ENCODE measurements at regions not wholly inside any gene's neighbourhood (a gene's known extent, or its start where the extent isn't known, plus 50 kb on each side); places are given as distances from the start of the nearest gene placed in this dataset.

GRCh38 chr13:106630650-106631049 lies 62.7 kb upstream of the ARGLU1 start:
- no peak overlapping the region for H3K27ac Mint-ChIP-seq (ENCODE audit: unreplicated experiment)
- no peak for TF ChIP-seq CTCF (IDR thresholded peaks at IDR 0.05)
- peaks cover 3% of the 10 kb centered on the region for H3K4me1 Mint-ChIP-seq (ENCODE audit: low read depth)

GRCh38 chr13:106630162-106630561 lies 62.2 kb upstream of the ARGLU1 start:
- H3K27me3 Mint-ChIP-seq (ENCODE audit: low read depth), result peaks cover 4% of the 10 kb centered on the region
- H3K9me3 Mint-ChIP-seq (ENCODE audit: low read depth), result no peaks in the 10 kb centered on the region
- no peak overlapping the region for H3K27ac Mint-ChIP-seq (ENCODE audit: unreplicated experiment)
- TF ChIP-seq CTCF (IDR thresholded peaks at IDR 0.05), result no peak
- no peaks in the 10 kb centered on the region for H3K36me3 Mint-ChIP-seq (ENCODE audit: low read depth)
- no peak overlapping the region for H3K4me3 Mint-ChIP-seq (ENCODE audit: unreplicated experiment)
- peaks cover 3% of the 10 kb centered on the region for H3K4me1 Mint-ChIP-seq (ENCODE audit: low read depth)
- DNase-seq (ENCODE audit: low spot score), result no peak

More at GRCh38 chr13:106630650-106631049, 62.7 kb upstream of the ARGLU1 start:
- H3K9me3 Mint-ChIP-seq (ENCODE audit: low read depth), result no peaks in the 10 kb centered on the region
- H3K36me3 Mint-ChIP-seq (ENCODE audit: low read depth), result no peaks in the 10 kb centered on the region
- H3K4me3 Mint-ChIP-seq (ENCODE audit: unreplicated experiment), result no peak overlapping the region
- DNase-seq (ENCODE audit: low spot score), result no peak
- peaks cover 4% of the 10 kb centered on the region for H3K27me3 Mint-ChIP-seq (ENCODE audit: low read depth)

DNA sequence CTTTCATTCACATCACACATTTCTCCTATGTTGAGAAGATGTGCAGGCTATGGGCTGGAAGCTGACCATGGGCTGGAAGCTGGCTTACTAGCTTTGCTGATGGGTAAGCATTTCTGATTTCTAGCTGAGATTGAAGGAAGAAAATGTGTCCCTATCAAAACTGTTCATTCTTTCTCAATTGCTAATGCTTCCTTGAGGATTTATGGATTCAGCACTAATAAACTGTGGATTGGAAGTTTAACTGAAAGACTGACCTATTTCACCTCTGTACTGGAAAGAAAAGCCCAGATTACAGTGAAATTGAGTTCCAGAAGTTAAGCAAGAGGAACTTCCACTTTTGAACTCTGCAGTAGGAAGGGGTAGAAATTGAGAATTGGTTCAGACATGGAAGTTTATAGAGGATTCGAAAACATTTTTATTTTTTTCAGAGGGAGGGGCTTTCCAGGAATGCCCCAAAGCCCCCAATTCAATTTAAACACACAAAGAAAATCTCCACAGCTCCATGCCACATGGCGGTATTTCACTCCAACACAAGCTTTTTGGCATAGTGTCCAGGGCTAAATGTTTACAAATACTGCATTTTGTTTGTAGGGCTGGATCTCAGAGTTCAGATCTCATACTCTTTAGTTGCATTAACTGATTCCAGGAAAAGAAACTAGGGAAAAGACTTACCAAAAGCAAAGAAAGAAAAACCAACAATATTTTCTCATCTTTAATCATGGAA lies 61.2 kb upstream of the ARGLU1 start:
- Mint-ChIP-seq H3K4me1 (ENCODE audit: low read depth) (no peaks in the 10 kb centered on the region), H3K9me3 (ENCODE audit: low read depth) (no peaks in the 10 kb centered on the region), H3K4me3 (ENCODE audit: unreplicated experiment) (no peak overlapping the region), H3K27me3 (ENCODE audit: low read depth) (peaks cover 4% of the 10 kb centered on the region), H3K27ac (ENCODE audit: unreplicated experiment) (no peak overlapping the region), H3K36me3 (ENCODE audit: low read depth) (no peaks in the 10 kb centered on the region)
- no peak for DNase-seq (ENCODE audit: low spot score)
- no peak for TF ChIP-seq CTCF (IDR thresholded peaks at IDR 0.05)

DNA sequence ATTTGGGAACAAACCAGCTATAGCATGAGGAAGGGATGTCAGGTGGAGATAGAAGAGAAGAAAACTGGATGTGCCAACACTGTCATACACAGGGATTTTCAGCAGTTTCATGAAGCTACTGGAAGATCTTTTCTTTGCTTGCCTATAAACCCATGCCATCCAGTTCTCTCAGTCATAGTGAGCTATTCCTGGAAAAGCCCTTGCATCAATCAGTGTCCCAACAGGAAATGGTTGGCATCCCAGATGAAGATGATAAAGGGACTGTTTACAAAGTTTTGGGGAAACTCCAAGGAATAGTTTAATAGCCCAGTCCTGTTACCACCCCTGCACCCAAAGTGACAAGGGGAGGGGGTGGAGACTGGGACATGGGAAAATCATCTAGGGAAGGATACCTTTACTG lies 58.5 kb upstream of the ARGLU1 start:
- Mint-ChIP-seq H3K36me3 (ENCODE audit: low read depth) (no peaks in the 10 kb centered on the region), H3K27me3 (ENCODE audit: low read depth) (peaks cover 7% of the 10 kb centered on the region), H3K4me3 (ENCODE audit: unreplicated experiment) (no peak overlapping the region), H3K4me1 (ENCODE audit: low read depth) (no peaks in the 10 kb centered on the region), H3K9me3 (ENCODE audit: low read depth) (no peaks in the 10 kb centered on the region), H3K27ac (ENCODE audit: unreplicated experiment) (no peak overlapping the region)
- no peak for DNase-seq (ENCODE audit: low spot score)
- no peak for TF ChIP-seq CTCF (IDR thresholded peaks at IDR 0.05)

- Mint-ChIP-seq H3K36me3 (ENCODE audit: low read depth) (no peaks in the 10 kb centered on the region), H3K4me3 (ENCODE audit: unreplicated experiment) (no peak overlapping the region), H3K27ac (ENCODE audit: unreplicated experiment) (no peak overlapping the region), H3K9me3 (ENCODE audit: low read depth) (no peaks in the 10 kb centered on the region), H3K4me1 (ENCODE audit: low read depth) (no peaks in the 10 kb centered on the region), H3K27me3 (ENCODE audit: low read depth) (peaks cover 7% of the 10 kb centered on the region)
- no peak for DNase-seq (ENCODE audit: low spot score)
- no peak for TF ChIP-seq CTCF (IDR thresholded peaks at IDR 0.05)
These were observed 57.6 kb upstream of the ARGLU1 start for GRCh38 chr13:106625578-106625977.

Data from chondrocyte (in vitro differentiated cells).